GM12878 (cell line): ENCODE measurements at regions not wholly inside any gene's neighbourhood (a gene's known extent, or its start where the extent isn't known, plus 50 kb on each side); places are given as distances from the start of the nearest gene placed in this dataset.

ENCODE experiments used
- ATAC-seq: fragments of 200-7000 bp; cut with Tn5 transposase; 3 replicates; pipeline ENCODE4 v1.9.1; 2020; ENCODE audit warnings: mild to moderate bottlenecking, moderate library complexity
- BruUV-seq: library from RNA; stranded (reverse); fragments of 400-500 nt; replicated peaks from 2 replicates; lab custom pipeline; 2021; lab: Mats Ljungman, UMichigan
- CTCF ChIA-PET: fragments of 300-600 bp; sonication (Branson Sonifier 250); formaldehyde crosslinking; extraction: SDS; loops from one replicate; lab custom pipeline; 2021; ENCODE audit warnings: inconsistent platforms; lab: Yijun Ruan, JAX
- POLR2A ChIA-PET: fragments of 350-600 bp; formaldehyde crosslinking; extraction: SDS; loops from one replicate; lab custom pipeline; 2021; ENCODE audit warnings: inconsistent platforms; lab: Charles Lee
- RAD21 ChIA-PET: fragments of 300-600 bp; sonication (Branson Sonifier 250); formaldehyde crosslinking; loops from one replicate; lab custom pipeline; 2023; ENCODE audit warnings: antibody characterized with exemption; ENCODE audit not compliant: unreplicated experiment; lab: Charles Lee
- SMC1A ChIA-PET: fragments of 300-600 bp; sonication (Branson Sonifier 250); formaldehyde crosslinking; loops from one replicate; lab custom pipeline; 2023; ENCODE audit not compliant: unreplicated experiment, uncharacterized antibody; lab: Charles Lee
- DNase-seq: peaks from one replicate; pipeline ENCODE4 v3.0.0-alpha.2; 2011; ENCODE audit warnings: low read depth, low spot score
- FAIRE-seq: peaks from 3 replicates; lab custom pipeline; 2011; peaks lifted over from hg19 to GRCh38; lab: Jason Lieb, UNC
- H2AFZ ChIP-seq: 2 replicates; pipeline ENCODE4 v1.6.0; 2011; ENCODE audit warnings: low read depth, low read length, control low read depth; ENCODE audit not compliant: control insufficient read depth
- H3K27ac ChIP-seq: 2 replicates; pipeline ENCODE4 v1.5.1; 2011; ENCODE audit warnings: control low read depth; ENCODE audit not compliant: control insufficient read depth, insufficient read depth
- H3K27me3 ChIP-seq, 2 experiments: replicated peaks in 1 of 2; 2 replicates each; pipeline versions ENCODE4 v1.6.0 to v1.6.1; 2011; ENCODE audit warnings: low read length in 1 of 2; ENCODE audit not compliant: control insufficient read depth in 2 of 2, insufficient read depth in 2 of 2
- H3K36me3 ChIP-seq, 2 experiments: 2 replicates each; pipeline ENCODE4 v1.5.1; 2011; ENCODE audit warnings: low read length in 1 of 2; ENCODE audit not compliant: control insufficient read depth in 2 of 2, insufficient read depth in 2 of 2
- H3K4me1 ChIP-seq: 2 replicates; pipeline ENCODE4 v1.6.1; 2011; ENCODE audit warnings: mild to moderate bottlenecking, low read length, moderate library complexity, mixed read lengths; ENCODE audit not compliant: control insufficient read depth, insufficient read depth
- H3K4me2 ChIP-seq: 2 replicates; pipeline ENCODE4 v1.6.0; 2011; ENCODE audit warnings: control low read depth; ENCODE audit not compliant: control insufficient read depth, insufficient read depth
- H3K4me3 ChIP-seq: fragments of 200-600 bp; sonication (generic); 2 replicates; pipeline ENCODE4 v1.5.1; 2016
- H3K79me2 ChIP-seq: 2 replicates; pipeline ENCODE4 v1.6.0; 2011; ENCODE audit warnings: low read length; ENCODE audit not compliant: control insufficient read depth, insufficient read depth
- H3K9ac ChIP-seq: 2 replicates; pipeline ENCODE4 v1.8.0; 2011; ENCODE audit warnings: low read length, control low read depth, mixed read lengths; ENCODE audit not compliant: control insufficient read depth, insufficient read depth
- H3K9me3 ChIP-seq: replicated peaks from 3 replicates; pipeline ENCODE4 v1.5.1; 2011; ENCODE audit warnings: mild to moderate bottlenecking, low read length; ENCODE audit not compliant: control insufficient read depth, insufficient read depth
- H4K20me1 ChIP-seq: 2 replicates; pipeline ENCODE4 v1.6.0; 2011; ENCODE audit not compliant: control insufficient read depth, insufficient read depth
- CEBPB ChIP-seq, 2 experiments: fragments of 150-350 bp in 1 of 2; IDR thresholded peaks; 2 replicates each; pipeline ENCODE4 v1.6.1; 2012 to 2014; ENCODE audit warnings: low read depth in 2 of 2, low read length in 2 of 2, borderline replicate concordance in 1 of 2, inconsistent platforms in 1 of 2
- CREM ChIP-seq: IDR thresholded peaks from 2 replicates; pipeline ENCODE4 v1.6.1; 2014; ENCODE audit warnings: antibody characterized with exemption, low read depth
- KDM1A ChIP-seq: fragments of 200-600 bp; sonication (generic); IDR thresholded peaks from 2 replicates; pipeline ENCODE4 v1.6.1; 2016; ENCODE audit warnings: borderline replicate concordance
- MTA2 ChIP-seq: fragments of 450-650 bp; IDR thresholded peaks from 2 replicates; pipeline ENCODE4 v1.6.1; 2016; ENCODE audit warnings: low read depth, mild to moderate bottlenecking, moderate library complexity
- NKRF ChIP-seq: fragments of 450-650 bp; conservative IDR thresholded peaks from 2 replicates; pipeline ENCODE4 v1.6.1; 2017; ENCODE audit warnings: mild to moderate bottlenecking, moderate library complexity
- NR2C1 ChIP-seq: fragments of 450-650 bp; IDR thresholded peaks from 2 replicates; pipeline ENCODE4 v1.6.1; 2017; ENCODE audit warnings: antibody characterized with exemption, mild to moderate bottlenecking, moderate library complexity
- NR2F1 ChIP-seq: fragments of 450-650 bp; conservative IDR thresholded peaks from 2 replicates; pipeline ENCODE4 v1.6.1; 2017; ENCODE audit warnings: mild to moderate bottlenecking
- NRF1 ChIP-seq: conservative IDR thresholded peaks from 2 replicates; pipeline ENCODE4 v1.6.1; 2011; ENCODE audit warnings: mild to moderate bottlenecking, low read depth, low read length, improper control_type of control experiment
- RB1 ChIP-seq: fragments of 450-650 bp; formaldehyde crosslinking; IDR thresholded peaks from 2 replicates; pipeline ENCODE4 v1.6.1; 2017; ENCODE audit warnings: mild to moderate bottlenecking, borderline replicate concordance
- RELA ChIP-seq: fragments of 450-650 bp; IDR thresholded peaks from 2 replicates; pipeline ENCODE4 v1.8.0; 2014; ENCODE audit warnings: borderline replicate concordance; ENCODE audit not compliant: partially characterized antibody
- SMAD5 ChIP-seq: IDR thresholded peaks from 2 replicates; pipeline ENCODE4 v1.6.1; 2016; ENCODE audit warnings: antibody characterized with exemption, low read depth
- SREBF1 ChIP-seq: IDR thresholded peaks from 2 replicates; pipeline ENCODE4 v1.6.1; 2012; ENCODE audit warnings: mild to moderate bottlenecking, low read length
- STAT3 ChIP-seq: IDR thresholded peaks from 2 replicates; pipeline ENCODE4 v1.6.1; 2011; ENCODE audit warnings: low read depth, low read length, improper control_type of control experiment
- TAF1 ChIP-seq: IDR thresholded peaks from 2 replicates; pipeline ENCODE4 v1.6.1; 2011; ENCODE audit warnings: mild to moderate bottlenecking, low read depth, low read length, borderline replicate concordance
- TCF12 ChIP-seq: IDR thresholded peaks from 2 replicates; pipeline ENCODE4 v1.6.1; 2011; ENCODE audit warnings: low read depth, mild to moderate bottlenecking, low read length
- WGBS: methylation state at CpG from one replicate; pipeline ENCODE4 v1.1.6; 2016; ENCODE audit warnings: low lambda C conversion rate; ENCODE audit not compliant: insufficient replicate concordance, insufficient coverage; ENCODE audit errors: missing lambda C conversion rate; 5-methylcytosine and 5-hydroxymethylcytosine counted together
- in situ Hi-C: fragments of 300-500 bp; cut with MboI; formaldehyde crosslinking; loops from 9 replicates; pipeline ENCODE4 v1.14.3; 2018; ENCODE audit warnings: mixed read lengths
- intact Hi-C: fragments of 100-400 bp; cut with micrococcal nuclease; formaldehyde crosslinking; loops from one replicate; pipeline ENCODE4 v1.14.2; 2022; ENCODE audit not compliant: unreplicated experiment
- TF ChIP-seq, protein P1 (sequence below): IDR thresholded peaks from 2 replicates; pipeline ENCODE4 v1.6.1; 2012; ENCODE audit warnings: low read depth, low read length, improper control_type of control experiment
- TF ChIP-seq, protein P2 (sequence below): IDR thresholded peaks from 2 replicates; pipeline ENCODE4 v1.6.1; 2012; ENCODE audit warnings: low read depth, low read length, improper control_type of control experiment

DNA sequence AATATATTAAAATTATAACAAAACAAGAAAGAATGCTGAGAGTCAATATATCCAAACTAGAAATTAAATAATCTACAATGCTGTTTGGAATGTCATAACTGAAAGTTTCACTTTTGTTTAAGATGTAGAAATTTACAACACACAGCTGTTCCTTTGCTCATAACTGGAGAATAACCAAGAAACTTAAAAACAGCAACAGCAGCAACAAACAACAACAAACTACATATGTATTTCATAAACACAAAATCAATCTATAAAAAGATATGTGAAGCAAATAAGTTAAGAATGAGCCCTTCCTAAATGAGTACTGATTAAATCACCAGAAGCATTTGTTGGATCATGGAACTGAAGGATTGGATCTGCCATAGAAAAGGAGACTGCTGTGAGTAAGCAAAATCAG lies 456.5 kb upstream of the ZNF804A start:
- no peak overlapping the region for H3K4me3 ChIP-seq
- H4K20me1 ChIP-seq: no peaks in the 10 kb centered on the region
- ChIA-PET CTCF (no interaction called here), SMC1A (interaction anchor here (0.7 kb wide), 1 partner anchor 138 kb away, joined by 3 read pairs; no protein-coding TSS in a partner anchor), POLR2A (no interaction called here), RAD21 (no interaction called here)
- in situ Hi-C loops (no loop called here), intact Hi-C loops (no loop called here)
- no peak overlapping the region for H3K9ac ChIP-seq
- no peaks in the 10 kb centered on the region for H3K27me3 ChIP-seq
- DNase-seq (no peak), FAIRE-seq (no peak), ATAC-seq (no peak)
- no peaks in the 10 kb centered on the region for H3K9me3 ChIP-seq
- no peak overlapping the region for H2AFZ ChIP-seq
- H3K4me1 ChIP-seq: no peaks in the 10 kb centered on the region
- H3K79me2 ChIP-seq: no peaks in the 10 kb centered on the region
- no TSS peak for BruUV-seq
- no peak overlapping the region for H3K27ac ChIP-seq
- no peak overlapping the region for H3K4me2 ChIP-seq
- no peak for TF ChIP-seq CREM
- TF ChIP-seq NR2F1: no peak
- TF ChIP-seq, protein P1, sequence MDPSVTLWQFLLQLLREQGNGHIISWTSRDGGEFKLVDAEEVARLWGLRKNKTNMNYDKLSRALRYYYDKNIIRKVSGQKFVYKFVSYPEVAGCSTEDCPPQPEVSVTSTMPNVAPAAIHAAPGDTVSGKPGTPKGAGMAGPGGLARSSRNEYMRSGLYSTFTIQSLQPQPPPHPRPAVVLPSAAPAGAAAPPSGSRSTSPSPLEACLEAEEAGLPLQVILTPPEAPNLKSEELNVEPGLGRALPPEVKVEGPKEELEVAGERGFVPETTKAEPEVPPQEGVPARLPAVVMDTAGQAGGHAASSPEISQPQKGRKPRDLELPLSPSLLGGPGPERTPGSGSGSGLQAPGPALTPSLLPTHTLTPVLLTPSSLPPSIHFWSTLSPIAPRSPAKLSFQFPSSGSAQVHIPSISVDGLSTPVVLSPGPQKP: no peak
- H3K36me3 ChIP-seq: no peaks in the 10 kb centered on the region

GRCh38 chr2:184154438-184154837 lies 443.9 kb upstream of the ZNF804A start:
- Histone ChIP-seq H3K9me3 (no peaks in the 10 kb centered on the region), H2AFZ (no peak overlapping the region), H3K9ac (no peak overlapping the region), H3K79me2 (no peaks in the 10 kb centered on the region), H3K27me3 (no peaks in the 10 kb centered on the region), H3K4me1 (no peaks in the 10 kb centered on the region), H4K20me1 (no peaks in the 10 kb centered on the region), H3K27ac (no peak overlapping the region), H3K4me2 (no peak overlapping the region), H3K4me3 (no peak overlapping the region), H3K36me3 (no peaks in the 10 kb centered on the region)
- POLR2A ChIA-PET: no interaction called here
- no peak for ATAC-seq
- WGBS: 24% methylated on average over 2 of the region's 2 CpGs
- intact Hi-C loops: no loop called here
- in situ Hi-C loops: no loop called here
- SMC1A ChIA-PET: interaction anchor here (1.4 kb wide), 1 partner anchor 71 kb away, joined by 3 read pairs; no protein-coding TSS in a partner anchor
- RAD21 ChIA-PET: no interaction called here
- DNase-seq: no peak
- CTCF ChIA-PET: no interaction called here
- FAIRE-seq: no peak
- BruUV-seq: no TSS peak
- TF ChIP-seq, protein P2, sequence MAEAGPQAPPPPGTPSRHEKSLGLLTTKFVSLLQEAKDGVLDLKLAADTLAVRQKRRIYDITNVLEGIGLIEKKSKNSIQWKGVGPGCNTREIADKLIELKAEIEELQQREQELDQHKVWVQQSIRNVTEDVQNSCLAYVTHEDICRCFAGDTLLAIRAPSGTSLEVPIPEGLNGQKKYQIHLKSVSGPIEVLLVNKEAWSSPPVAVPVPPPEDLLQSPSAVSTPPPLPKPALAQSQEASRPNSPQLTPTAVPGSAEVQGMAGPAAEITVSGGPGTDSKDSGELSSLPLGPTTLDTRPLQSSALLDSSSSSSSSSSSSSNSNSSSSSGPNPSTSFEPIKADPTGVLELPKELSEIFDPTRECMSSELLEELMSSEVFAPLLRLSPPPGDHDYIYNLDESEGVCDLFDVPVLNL: no peak
- TF ChIP-seq STAT3 (no peak), SMAD5 (no peak), NR2C1 (no peak), RELA (no peak), SREBF1 (no peak), RB1 (no peak), NRF1 (no peak), TAF1 (no peak), TCF12 (no peak), NKRF (no peak), KDM1A (no peak), CEBPB (IDR thresholded peaks at IDR 0.05; ENCODE audit: borderline replicate concordance in 1 of 2, low read depth in 2 of 2, low read length in 2 of 2) (no peak), MTA2 (no peak)
